ENCODE measurements at regions not wholly inside any gene's neighbourhood (a gene's known extent, or its start where the extent isn't known, plus 50 kb on each side); places are given as distances from the start of the nearest gene placed in this dataset.

DNA sequence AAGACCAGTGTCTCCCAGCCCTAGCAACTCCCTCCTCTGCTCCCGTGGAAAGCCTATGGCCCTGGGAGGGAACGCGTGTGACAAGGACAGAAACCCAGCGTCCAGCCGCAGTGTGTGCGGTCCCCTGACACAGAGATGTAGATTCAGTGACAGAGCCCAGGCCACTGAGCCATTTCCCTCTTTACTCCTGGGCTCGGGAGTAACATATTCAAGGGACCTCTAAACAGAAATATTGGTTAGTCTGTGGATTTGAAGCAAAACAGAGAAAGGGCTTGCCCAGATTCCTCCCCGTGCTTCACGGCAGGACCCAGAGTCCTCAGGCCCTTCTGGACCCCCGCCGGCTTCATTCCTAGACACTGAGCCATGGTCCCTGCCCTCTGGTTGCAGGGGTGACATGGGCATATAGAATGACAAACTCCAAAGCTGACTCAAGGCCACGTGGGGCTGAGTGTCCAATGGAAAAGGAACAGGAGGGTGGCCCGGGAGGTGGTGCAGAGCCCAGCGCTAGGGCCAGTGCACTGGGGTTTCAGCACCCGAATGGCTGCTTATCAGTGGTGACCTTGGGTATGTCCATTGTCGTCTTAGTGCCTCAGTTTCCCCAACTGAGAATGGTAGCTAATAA is 248.2 kb downstream of the QKI start:
- DNase-seq: no peak

DNA sequence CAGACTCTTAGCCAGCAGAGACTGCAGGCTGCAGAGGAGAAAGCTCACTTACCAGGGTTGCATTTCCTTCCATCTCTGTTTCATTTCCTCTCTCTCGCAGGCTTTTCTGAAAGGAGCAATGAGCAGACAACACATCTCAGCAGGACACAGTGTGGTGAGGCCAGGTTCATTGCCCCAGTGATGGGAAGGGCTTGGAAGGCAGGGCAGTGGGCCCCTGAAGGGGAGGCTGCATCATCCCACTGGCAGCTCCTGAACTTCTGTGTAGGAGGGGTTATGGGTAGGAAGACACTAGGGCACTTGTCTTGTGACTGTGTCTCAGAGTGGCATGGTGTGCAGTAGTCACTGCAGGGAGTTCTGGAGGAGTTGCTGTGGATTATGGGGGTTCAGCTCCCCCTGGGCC is 246.8 kb downstream of the QKI start:
- DNase-seq: no peak

DNA sequence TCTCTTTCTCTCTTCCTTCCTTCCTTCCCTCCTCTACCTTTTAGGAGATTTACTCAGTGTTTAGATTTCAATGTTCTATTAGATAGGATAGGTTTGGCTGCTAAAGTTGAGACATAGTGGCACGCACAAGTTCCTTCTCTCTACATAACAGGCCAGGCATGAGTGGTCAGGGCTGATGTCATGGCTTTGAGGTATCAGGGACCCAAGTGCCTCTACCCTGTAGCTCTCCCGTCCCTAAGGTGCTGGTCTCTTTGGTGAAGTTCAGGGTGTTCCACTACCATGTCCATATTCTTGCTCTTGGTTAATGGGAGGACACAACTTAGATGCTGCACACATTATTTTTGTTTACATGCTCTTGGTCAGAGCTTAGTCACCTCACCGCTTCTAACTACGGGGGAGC is 245.3 kb downstream of the QKI start:
- no peak for DNase-seq

DNA sequence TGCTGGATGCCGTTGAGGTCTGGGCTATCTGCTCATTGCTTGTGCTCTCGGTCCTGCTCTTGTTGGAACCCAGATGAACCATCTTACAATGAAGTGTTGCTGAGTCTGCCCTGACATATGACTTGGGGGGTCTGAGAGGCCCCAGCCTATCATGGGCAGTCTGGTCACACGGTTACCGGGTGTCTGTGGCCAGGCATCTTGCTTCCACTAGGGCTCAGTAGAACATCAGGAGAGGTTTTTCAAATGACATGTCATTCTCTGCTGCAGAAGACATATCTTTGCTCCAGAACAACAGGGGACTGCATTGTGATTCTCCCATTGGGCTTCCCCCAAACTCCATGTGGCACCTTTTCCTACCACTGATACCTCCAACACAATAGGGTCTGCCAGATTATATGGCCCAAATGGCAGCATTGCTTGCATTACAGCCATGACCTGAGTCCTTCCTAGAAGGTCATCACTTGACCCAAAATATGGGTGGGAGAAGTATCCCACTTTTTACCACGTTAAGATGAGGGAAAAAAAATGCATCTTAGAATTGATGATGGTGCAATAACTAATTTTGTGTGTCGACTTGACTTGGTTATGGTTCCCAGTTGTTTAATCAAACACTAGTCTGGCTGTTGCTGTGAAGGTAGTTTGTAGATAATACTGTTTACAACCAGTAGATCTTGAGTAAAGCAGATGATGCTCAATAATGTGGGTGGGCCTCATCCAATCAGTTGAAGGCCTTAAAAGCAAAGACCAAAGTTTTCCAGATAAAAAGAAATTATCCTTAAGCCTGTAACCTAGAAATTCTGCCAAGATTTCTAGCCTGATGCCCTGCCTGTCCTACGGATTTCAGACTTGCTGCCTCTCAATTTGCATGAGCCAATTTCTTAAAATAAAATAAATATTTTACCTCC is 241.0 kb downstream of the QKI start:
- DNase-seq: no peak

DNA sequence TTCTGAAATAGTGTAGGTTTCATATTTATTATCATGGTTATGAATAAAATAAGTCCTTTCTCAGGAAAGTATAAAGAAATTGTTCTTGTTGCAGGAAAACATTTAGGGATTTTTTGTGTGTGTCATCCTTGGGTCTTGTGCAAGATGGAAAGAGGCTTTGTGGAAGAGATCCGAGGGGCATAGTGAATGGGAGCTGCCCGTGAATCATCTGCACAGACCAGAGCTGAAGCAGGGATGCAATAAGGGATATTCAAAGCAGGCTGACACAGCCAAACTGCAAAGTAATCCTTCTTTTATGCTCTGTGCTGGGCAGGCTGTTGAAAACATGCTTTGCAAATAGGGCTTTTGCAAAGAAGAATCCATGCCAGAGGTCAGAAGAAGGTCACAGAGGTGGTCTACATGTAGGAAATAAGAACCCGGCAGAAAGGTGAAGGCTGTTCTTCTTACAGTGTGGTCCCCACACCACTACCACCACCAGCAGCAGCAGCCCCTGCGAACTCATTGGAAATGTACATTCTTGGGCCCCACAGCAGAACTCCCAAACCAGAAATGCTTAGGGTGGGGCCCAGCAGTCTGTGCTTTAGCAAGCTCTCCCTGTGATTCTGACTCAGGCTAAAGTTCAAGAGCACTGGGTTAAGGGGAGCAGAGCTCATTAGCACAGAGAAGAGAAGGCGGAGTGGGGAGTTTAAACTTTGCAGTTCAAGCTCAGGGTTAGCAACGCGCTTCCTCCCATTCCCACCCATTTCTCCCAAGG is 237.6 kb downstream of the QKI start:
- DNase-seq: no peak

DNA sequence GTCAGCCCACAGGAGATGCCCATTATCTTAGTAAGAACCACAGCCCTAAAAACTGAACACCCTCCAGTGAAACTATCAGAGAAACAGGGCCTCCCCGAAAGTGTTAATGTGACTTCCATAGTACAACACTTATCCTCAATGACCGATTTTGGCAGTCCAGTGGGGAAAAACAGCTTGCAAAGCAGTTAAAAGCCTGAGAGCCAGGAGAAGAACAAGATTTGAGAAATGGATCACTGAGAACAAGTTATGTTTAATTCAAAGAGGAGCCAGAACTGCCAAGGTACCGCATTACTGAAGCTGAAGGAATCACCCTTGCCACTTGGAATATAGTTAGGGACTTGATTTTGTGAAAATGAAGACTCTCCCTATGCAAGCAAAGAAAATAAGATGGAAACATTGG is 236.9 kb downstream of the QKI start:
- no peak for DNase-seq

DNA sequence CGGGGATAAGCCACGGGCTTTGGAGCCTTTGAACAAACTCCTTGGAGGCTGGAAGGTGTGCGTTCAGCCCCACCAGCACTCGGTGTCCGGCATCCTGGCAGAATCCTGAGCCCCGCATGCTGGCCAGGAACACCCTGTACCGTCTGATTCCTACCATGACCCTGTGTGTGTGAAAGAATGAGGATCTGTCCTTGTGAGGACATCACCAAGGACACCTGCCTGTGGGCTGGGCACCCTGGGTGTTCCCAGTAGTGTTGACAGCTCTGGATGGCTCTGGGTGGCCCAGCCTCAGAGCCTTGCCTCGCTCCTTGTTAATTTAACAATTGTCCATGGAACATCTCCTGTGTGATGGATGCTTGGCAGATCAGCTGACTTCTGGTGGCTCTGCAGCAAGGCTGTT is 234.3 kb downstream of the QKI start:
- DNase-seq: no peak

DNA sequence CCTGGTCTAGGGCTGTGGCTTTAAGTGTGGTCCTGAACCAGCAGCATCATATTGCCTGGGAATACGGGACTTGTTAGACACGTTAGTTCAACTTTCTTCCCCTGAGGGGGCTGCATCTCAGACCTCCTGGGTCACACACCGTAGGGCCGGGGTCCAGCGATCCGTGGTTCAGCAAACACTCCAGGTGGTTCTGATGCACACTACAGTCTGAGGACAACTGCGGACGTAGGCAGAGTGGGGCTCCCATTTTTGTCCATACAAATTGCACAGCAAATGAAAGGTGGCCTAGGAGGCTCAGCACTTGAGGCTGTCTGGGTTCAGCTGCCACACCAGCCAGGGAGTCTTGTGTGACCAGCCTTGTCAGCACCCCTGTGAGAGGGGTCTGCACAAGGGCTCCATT is 233.1 kb downstream of the QKI start:
- DNase-seq: no peak

DNA sequence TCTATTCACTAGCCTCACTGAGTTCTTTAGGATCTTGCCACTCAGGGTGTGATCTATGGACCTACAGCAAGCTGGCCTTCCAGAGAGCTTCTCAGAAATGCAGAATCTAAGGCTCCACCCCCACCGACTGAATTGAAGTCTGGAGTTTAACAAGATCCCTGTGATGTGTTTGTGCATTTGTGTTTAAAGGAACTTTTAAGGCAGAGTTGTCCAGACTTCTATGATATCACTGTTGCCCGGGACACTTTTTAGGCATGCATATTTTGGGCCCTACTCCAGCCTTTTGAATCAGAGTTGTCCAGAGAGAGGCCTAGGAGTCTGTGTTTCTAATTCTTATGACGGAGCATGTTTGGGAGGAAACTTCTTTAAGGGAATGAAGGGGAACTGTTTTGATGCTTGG is 232.3 kb downstream of the QKI start:
- DNase-seq: no peak

GRCh38 chr6:163646133-163646532 is 231.6 kb downstream of the QKI start:
- DNase-seq: no peak

DNA sequence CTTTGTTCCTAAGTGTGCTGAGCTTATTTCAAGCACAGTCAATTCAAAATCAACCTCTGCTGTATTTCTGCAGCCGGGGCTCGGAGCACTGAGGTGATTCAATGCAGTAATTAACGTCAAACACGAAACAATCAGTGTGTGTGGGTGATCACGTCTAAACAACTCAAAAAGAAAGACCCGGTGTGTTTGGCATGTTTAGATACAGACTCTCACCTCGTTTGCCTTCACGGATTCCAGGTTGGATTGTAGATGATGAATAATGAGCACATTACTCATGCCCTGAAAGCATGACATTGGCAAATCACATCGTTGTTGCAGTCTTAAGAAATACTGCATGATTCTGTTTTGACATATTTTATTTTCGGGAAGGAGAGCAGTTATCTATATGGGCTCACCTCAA is 231.0 kb downstream of the QKI start:
- DNase-seq: no peak

- DNase-seq: no peak
These were observed 229.3 kb downstream of the QKI start for GRCh38 chr6:163643866-163644265.

DNA sequence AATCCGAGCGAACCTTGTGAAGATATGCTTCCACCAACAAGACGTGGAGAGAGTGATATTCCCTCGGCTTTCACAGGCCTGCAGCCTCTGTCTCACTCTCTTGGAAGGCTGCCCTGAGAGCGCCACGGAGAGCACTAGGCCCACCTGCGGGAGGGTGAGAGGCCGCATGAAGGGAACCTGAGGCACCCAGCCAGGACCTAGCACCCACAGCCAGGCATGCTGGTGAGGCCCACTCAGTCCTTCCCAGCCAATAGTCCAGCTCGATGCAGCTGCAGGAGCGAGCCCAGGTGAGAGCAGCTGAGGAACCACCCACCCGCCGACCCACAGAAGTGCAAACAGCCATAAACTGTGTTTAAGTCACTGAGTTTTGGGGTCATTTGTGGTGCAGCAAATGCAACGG is 227.2 kb downstream of the QKI start:
- no peak for DNase-seq

DNA sequence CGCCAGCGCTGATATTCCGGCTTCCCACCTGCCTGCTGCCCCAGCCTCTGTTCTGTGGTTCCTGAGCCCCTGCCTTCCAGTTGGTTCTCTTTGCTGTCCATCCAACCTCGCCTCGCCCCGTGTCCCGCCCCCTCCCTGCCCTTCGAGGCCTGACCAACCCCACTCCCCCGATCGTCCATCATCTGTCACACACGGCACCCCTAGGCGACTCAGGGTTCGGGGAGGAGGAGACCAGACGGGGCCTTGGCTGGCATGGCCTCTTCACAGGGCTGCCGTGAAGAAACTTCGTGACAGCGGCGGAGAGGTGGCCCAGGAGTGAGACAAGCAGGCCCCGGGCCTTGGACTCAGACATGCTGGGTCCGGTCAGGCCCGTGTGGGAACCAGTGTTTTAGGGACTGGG is 226.1 kb downstream of the QKI start:
- no peak for DNase-seq

GRCh38 chr6:163637524-163637923 is 223.0 kb downstream of the QKI start:
- DNase-seq: no peak

- no peak for DNase-seq
These were observed 221.3 kb downstream of the QKI start for GRCh38 chr6:163635731-163636364.

GRCh38 chr6:163635315-163635714 is 220.8 kb downstream of the QKI start:
- no peak for DNase-seq

DNA sequence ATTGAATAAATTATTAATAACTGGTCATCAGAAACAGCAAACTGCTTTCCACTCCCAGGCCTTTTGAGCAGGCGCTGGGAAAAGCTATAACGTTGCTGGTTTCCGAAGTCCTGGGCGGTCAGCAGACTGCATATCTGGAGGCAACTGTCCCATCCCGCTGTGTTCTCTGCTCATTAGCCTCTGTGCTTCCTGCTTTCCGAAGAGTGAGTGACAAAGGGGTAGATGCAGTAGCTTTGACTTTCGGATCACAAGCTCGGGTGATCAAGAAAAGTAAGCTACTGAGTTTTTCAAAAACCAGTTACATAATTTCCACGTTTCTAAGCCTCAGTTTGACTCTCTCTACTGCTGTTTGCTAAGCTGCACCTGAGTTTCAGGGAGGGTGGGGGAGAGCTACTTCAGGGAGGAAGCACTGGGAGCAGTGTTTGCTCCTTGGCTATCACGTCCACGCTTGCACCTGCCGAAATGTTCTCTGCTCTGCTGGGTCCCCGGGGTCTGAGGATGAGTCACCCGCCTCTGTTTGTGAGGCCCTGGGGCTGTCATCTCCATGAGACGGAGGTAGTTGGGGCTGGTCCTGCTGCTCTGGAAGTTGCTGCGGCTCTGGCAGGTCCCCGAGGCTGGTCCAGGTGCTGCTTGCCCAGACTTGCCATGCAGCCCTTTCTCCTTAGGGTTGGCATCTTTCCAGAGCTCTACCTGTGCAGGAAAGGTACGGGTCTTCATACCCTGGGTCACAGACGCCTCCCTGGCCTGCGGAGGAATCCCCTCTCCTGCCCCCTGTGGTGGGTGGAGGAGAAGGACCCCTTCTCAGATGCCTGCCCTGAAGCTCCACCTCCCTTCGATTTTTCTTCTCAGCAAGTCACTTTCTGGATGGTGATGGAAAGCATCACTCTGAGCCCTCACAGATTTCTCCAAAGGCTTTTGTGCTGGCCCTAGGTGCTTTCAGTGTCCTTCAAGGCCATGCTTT is 220.0 kb downstream of the QKI start:
- DNase-seq: no peak

DNA sequence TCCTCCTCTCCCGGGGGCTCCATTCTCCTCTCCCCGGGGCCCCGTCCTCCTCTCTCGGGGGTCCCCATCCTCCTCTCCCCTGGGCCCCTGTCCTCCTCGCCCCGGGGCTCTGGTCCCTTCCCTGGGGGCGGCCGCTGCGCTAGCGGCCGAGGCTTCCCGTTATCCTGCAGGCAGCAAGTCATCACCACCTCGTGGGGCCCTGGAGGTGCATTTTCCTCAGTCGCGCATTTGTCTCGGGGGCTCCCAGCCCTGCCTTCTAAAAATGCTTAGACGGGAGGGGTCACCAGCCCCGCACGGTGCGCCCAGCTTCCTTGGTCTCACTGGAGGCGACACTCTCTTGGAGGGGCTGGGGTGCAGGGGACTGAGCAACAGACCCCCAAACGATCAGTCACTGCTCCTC is 216.5 kb downstream of the QKI start:
- no peak for DNase-seq

GRCh38 chr6:163630572-163630971 is 216.1 kb downstream of the QKI start:
- DNase-seq: no peak

DNA sequence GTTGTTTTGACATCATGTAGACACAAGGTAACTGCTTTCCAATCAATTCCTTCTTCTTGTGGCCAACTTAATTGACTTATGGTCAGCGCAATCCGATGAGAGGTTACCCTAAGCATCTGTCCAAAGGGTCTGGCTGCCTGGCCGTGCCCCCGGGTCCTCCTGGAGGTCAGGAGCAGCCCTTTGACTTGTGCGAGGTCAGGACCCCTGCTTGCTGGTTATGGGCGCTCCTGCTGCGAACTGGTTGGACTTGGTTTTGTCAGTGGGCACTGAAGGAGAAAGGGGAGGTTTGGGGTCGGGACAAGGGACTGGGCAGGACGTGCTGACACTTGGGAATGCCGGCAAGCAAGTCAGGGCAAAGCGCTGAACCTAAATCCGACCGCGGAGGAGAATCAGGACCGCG is 215.6 kb downstream of the QKI start:
- DNase-seq: no peak
